HepG2 (cell line): ENCODE measurements at regions not wholly inside any gene's neighbourhood (a gene's known extent, or its start where the extent isn't known, plus 50 kb on each side); places are given as distances from the start of the nearest gene placed in this dataset.

ENCODE experiments used
- NR3C1 ChIP-seq: sonication (generic); formaldehyde crosslinking; IDR thresholded peaks from 2 replicates; pipeline ENCODE4 v1.4.0; 2020; ENCODE audit warnings: missing genetic modification reagents
- STAT6 ChIP-seq: sonication (generic); formaldehyde crosslinking; IDR thresholded peaks from 2 replicates; pipeline ENCODE4 v1.4.0; 2020; ENCODE audit warnings: missing genetic modification reagents, mild to moderate bottlenecking, borderline replicate concordance
- ZNF143 ChIP-seq: sonication (generic); formaldehyde crosslinking; IDR thresholded peaks from 2 replicates; pipeline ENCODE4 v1.4.0; 2020; ENCODE audit warnings: missing genetic modification reagents

GRCh38 chr4:28373191-28373590 lies 1512.5 kb downstream of the STIM2 start:
- TF ChIP-seq STAT6 (no peak), ZNF143 (CRISPR knock-in tag) (no peak), NR3C1 (CRISPR knock-in tag) (no peak)
